Endodermal cell (in vitro differentiated cells): ENCODE measurements at regions not wholly inside any gene's neighbourhood (a gene's known extent, or its start where the extent isn't known, plus 50 kb on each side); places are given as distances from the start of the nearest gene placed in this dataset.

ENCODE experiments used
- DNase-seq: peaks from one replicate; pipeline ENCODE4 v3.0.0-alpha.2; 2017
- H3K27ac ChIP-seq: 2 replicates; pipeline ENCODE4 v1.5.1; 2013; ENCODE audit warnings: mild to moderate bottlenecking, low read depth, low read length, moderate library complexity
- H3K27me3 ChIP-seq: 2 replicates; pipeline ENCODE4 v1.6.1; 2013; ENCODE audit warnings: mild to moderate bottlenecking, low read length, moderate library complexity; ENCODE audit not compliant: insufficient read depth, control insufficient read depth, poor library complexity, severe bottlenecking
- H3K36me3 ChIP-seq: 2 replicates; pipeline ENCODE4 v1.7.0; 2013; ENCODE audit warnings: mild to moderate bottlenecking, low read length, moderate library complexity; ENCODE audit not compliant: control insufficient read depth, insufficient read depth
- H3K4me1 ChIP-seq: one replicate; pipeline ENCODE4 v1.7.0; 2013; ENCODE audit warnings: low read length; ENCODE audit not compliant: control insufficient read depth, insufficient read depth
- H3K4me3 ChIP-seq: 2 replicates; pipeline ENCODE4 v1.5.1; 2013; ENCODE audit warnings: mild to moderate bottlenecking, low read length, moderate library complexity
- H3K9ac ChIP-seq: 2 replicates; pipeline ENCODE4 v1.6.1; 2013; ENCODE audit warnings: mild to moderate bottlenecking, low read length, moderate library complexity; ENCODE audit not compliant: poor library complexity, severe bottlenecking; ENCODE audit errors: extremely low read depth
- H3K9me3 ChIP-seq: 2 replicates; pipeline ENCODE4 v1.6.1; 2013; ENCODE audit warnings: mild to moderate bottlenecking, low read length, moderate library complexity; ENCODE audit not compliant: control insufficient read depth
- H3K27ac Mint-ChIP-seq: 2 replicates; pipeline ENCODE4 v1.8.0; 2020; ENCODE audit warnings: mixed read lengths
- H3K27me3 Mint-ChIP-seq: 2 replicates; pipeline ENCODE4 v1.8.0; 2021; ENCODE audit warnings: mild to moderate bottlenecking, mixed read lengths; ENCODE audit not compliant: insufficient read depth
- H3K36me3 Mint-ChIP-seq: 2 replicates; pipeline ENCODE4 v1.8.0; 2020; ENCODE audit warnings: low read depth, mixed read lengths
- H3K4me1 Mint-ChIP-seq: 2 replicates; pipeline ENCODE4 v1.8.0; 2020; ENCODE audit warnings: mixed read lengths
- H3K4me3 Mint-ChIP-seq: 2 replicates; pipeline ENCODE4 v1.8.0; 2020; ENCODE audit warnings: mild to moderate bottlenecking, moderate library complexity, mixed read lengths
- H3K9me3 Mint-ChIP-seq: 2 replicates; pipeline ENCODE4 v1.8.0; 2020; ENCODE audit warnings: mild to moderate bottlenecking, mixed read lengths
- WGBS, 2 experiments: methylation state at CpG; one replicate each; pipeline versions ENCODE4 v1.1.5 to v1.1.7; 2013; ENCODE audit warnings: missing lambda C conversion rate in 2 of 2, mixed read lengths in 1 of 2; ENCODE audit not compliant: insufficient coverage in 1 of 2, insufficient read length in 1 of 2; 5-methylcytosine and 5-hydroxymethylcytosine counted together
- TF ChIP-seq, protein P1 (sequence below): fragments of 200-600 bp; sonication (generic); conservative IDR thresholded peaks from 2 replicates; pipeline ENCODE4 v1.5.0; 2021; ENCODE audit warnings: antibody characterized with exemption, mild to moderate bottlenecking

DNA sequence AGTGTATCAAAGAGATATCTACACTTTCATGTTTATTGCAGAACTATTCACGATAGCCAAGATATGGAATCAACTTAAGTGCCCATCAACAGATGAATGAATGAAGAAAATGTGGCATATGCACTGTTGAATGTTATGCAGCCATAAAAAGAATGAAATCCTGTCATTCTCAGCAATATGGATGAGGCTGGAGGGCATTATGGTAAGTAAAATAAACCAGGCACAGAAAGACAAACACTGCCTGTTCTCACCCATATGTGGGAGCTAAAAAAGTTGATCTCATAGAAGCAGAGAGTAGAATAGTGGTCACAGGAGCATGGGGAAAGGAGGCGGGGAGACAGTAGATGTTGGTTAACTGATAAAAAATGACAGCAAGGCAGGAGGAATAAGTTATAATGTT, 561.8 kb downstream of the TOX3 start:
- no peak overlapping the region for H3K9ac ChIP-seq
- no peaks in the 10 kb centered on the region for H3K36me3 ChIP-seq
- no peaks in the 10 kb centered on the region for H3K4me1 Mint-ChIP-seq
- no peaks in the 10 kb centered on the region for H3K4me1 ChIP-seq
- DNase-seq: no peak
- H3K27ac Mint-ChIP-seq: no peak overlapping the region
- H3K27me3 ChIP-seq: peaks cover 3% of the 10 kb centered on the region
- WGBS, 2 experiments: 82 to 94% methylated on average over 2 of the region's 2 CpGs
- no peak overlapping the region for H3K27ac ChIP-seq
- no peak overlapping the region for H3K4me3 ChIP-seq
- TF ChIP-seq, protein P1, sequence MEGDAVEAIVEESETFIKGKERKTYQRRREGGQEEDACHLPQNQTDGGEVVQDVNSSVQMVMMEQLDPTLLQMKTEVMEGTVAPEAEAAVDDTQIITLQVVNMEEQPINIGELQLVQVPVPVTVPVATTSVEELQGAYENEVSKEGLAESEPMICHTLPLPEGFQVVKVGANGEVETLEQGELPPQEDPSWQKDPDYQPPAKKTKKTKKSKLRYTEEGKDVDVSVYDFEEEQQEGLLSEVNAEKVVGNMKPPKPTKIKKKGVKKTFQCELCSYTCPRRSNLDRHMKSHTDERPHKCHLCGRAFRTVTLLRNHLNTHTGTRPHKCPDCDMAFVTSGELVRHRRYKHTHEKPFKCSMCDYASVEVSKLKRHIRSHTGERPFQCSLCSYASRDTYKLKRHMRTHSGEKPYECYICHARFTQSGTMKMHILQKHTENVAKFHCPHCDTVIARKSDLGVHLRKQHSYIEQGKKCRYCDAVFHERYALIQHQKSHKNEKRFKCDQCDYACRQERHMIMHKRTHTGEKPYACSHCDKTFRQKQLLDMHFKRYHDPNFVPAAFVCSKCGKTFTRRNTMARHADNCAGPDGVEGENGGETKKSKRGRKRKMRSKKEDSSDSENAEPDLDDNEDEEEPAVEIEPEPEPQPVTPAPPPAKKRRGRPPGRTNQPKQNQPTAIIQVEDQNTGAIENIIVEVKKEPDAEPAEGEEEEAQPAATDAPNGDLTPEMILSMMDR: no peak
- H3K27me3 Mint-ChIP-seq: peaks cover 10% of the 10 kb centered on the region
- no peaks in the 10 kb centered on the region for H3K36me3 Mint-ChIP-seq
- H3K4me3 Mint-ChIP-seq: no peak overlapping the region
- H3K9me3 Mint-ChIP-seq: no peaks in the 10 kb centered on the region
- H3K9me3 ChIP-seq: no peaks in the 10 kb centered on the region

DNA sequence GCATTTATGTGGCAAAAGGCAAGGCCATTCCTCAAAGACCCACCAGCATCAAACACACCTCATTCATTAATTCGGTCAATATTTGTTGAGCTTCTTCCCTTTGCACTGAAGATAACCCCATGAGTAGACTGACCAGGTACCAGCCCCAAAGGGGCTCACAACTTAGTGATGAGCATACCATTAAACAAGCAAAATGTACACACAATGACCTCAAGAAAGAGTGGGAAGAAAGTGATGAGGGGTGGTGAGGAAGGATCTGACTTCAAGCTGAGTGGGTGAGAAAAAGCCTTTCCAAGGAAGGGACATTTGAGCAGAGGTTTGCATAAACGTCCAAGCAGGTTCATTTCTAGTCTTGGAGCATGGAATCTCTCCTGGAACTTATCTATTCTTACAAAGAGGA, 562.5 kb downstream of the TOX3 start:
- H3K4me1 ChIP-seq: no peaks in the 10 kb centered on the region
- 71% methylated on average over 2 of the region's 2 CpGs; no CpG with 5 or more reads in 1 of the 2 experiments for WGBS, 2 experiments
- TF ChIP-seq, protein P1: no peak

DNA sequence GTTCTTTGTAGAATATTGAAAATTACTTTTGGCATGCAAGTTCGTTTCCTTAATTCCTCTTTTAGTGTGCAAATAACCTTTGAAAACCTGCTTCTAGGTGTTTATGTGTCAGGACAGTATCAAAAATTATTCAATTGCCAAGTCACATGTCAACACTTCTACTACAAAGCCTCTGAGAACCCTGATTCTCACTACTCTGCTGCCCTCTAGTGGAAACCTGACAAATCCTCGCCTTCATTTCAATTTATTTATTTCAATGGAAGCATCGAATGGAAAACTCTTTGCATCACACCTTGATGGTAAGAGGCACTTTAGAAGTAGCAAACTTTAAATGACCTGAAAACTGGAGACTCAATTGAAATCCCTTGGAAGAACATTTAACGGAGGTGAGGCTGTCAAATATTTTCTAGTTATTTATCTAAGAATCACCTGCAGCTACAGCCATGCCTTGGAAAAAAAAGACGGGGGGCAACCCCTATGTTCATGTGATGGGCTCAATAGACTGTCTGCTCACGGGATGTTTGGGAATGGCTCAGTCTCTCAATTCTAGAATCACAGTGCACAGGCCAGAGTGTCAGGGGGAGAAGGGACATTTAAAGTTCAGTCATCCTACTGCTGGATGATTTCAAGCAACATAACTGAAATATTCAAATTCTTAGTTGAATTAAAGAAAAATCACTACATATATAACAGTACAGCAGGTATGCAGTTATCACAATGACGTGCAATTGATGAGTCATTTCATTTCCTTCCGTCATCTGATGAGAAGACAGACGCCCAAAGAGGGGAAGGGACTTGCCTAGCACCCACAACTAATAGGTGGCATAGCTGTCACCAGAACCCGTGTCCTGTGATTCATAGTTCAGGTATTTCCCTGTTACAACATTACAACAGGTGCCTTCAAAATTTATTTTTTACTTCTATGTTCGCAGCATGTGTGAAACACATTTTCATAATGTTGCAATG, 563.9 kb downstream of the TOX3 start:
- Histone ChIP-seq H3K27me3 (peaks cover 3% of the 10 kb centered on the region), H3K9ac (no peak overlapping the region), H3K4me1 (no peaks in the 10 kb centered on the region), H3K36me3 (no peaks in the 10 kb centered on the region), H3K9me3 (no peaks in the 10 kb centered on the region), H3K4me3 (no peak overlapping the region), H3K27ac (no peak overlapping the region)
- Mint-ChIP-seq H3K4me3 (no peak overlapping the region), H3K9me3 (no peaks in the 10 kb centered on the region), H3K36me3 (no peaks in the 10 kb centered on the region), H3K27ac (no peak overlapping the region), H3K4me1 (no peaks in the 10 kb centered on the region), H3K27me3 (peaks cover 10% of the 10 kb centered on the region)
- peak; percentile 63 for DNase-seq
- TF ChIP-seq, protein P1: peak; percentile 88
- WGBS, 2 experiments: 44 to 47% methylated on average over 7 to 11 of the region's 11 CpGs

More for the DNA sequence above, 562.5 kb downstream of the TOX3 start:
- DNase-seq: no peak
- H3K27me3 Mint-ChIP-seq: peaks cover 10% of the 10 kb centered on the region
- Histone ChIP-seq H3K27ac (no peak overlapping the region), H3K36me3 (no peaks in the 10 kb centered on the region), H3K9me3 (no peaks in the 10 kb centered on the region), H3K4me3 (no peak overlapping the region), H3K9ac (no peak overlapping the region), H3K27me3 (peaks cover 3% of the 10 kb centered on the region)
- H3K36me3 Mint-ChIP-seq: no peaks in the 10 kb centered on the region
- no peak overlapping the region for H3K4me3 Mint-ChIP-seq
- H3K9me3 Mint-ChIP-seq: no peaks in the 10 kb centered on the region
- H3K27ac Mint-ChIP-seq: no peak overlapping the region
- no peaks in the 10 kb centered on the region for H3K4me1 Mint-ChIP-seq
